ENCODE measurements at regions not wholly inside any gene's neighbourhood (a gene's known extent, or its start where the extent isn't known, plus 50 kb on each side); places are given as distances from the start of the nearest gene placed in this dataset.

GRCh38 chr2:204110751-204111516 lies 174.4 kb downstream of the ICOS start:
- Mint-ChIP-seq H3K36me3 (no peaks in the 10 kb centered on the region), H3K27me3 (ENCODE audit: low read depth in 2 of 2) (peaks cover 33 to 60% of the 10 kb centered on the region in 2 donors), H3K4me1 (peaks cover 38 to 52% of the 10 kb centered on the region in 2 donors), H3K9me3 (no peaks in the 10 kb centered on the region), H3K27ac (peak overlapping the region; percentile 27 to 85), H3K4me3 (peak overlapping the region; percentile 82)
- ATAC-seq (no peak), DNase-seq (no peak)
- H3K4me3 ChIP-seq (ENCODE audit: low read length): no peak overlapping the region
- H3K27me3 ChIP-seq (ENCODE audit: control insufficient read depth, insufficient read depth, low read length): peaks cover 12% of the 10 kb centered on the region
- intact Hi-C loops (cut with micrococcal nuclease): no loop called here
- H3K9me3 ChIP-seq (ENCODE audit: control insufficient read depth, insufficient read depth, low read length): no peaks in the 10 kb centered on the region
- no peak overlapping the region for H3K27ac ChIP-seq (ENCODE audit: low read length)
- TF ChIP-seq CTCF (IDR thresholded peaks at IDR 0.05): no peak
- H3K4me1 ChIP-seq (ENCODE audit: control insufficient read depth, insufficient read depth, low read length): peaks cover 30% of the 10 kb centered on the region
- H3K36me3 ChIP-seq (ENCODE audit: control insufficient read depth, insufficient read depth, low read length): no peaks in the 10 kb centered on the region
- 36% methylated on average over 1 of the region's 5 CpGs for WGBS (ENCODE audit: insufficient coverage)

GRCh38 chr2:204112084-204112770 lies 175.7 kb downstream of the ICOS start:
- Histone ChIP-seq H3K27ac (ENCODE audit: low read length) (no peak overlapping the region), H3K9me3 (ENCODE audit: control insufficient read depth, insufficient read depth, low read length) (no peaks in the 10 kb centered on the region), H3K27me3 (ENCODE audit: control insufficient read depth, insufficient read depth, low read length) (peaks cover 12% of the 10 kb centered on the region), H3K36me3 (ENCODE audit: control insufficient read depth, insufficient read depth, low read length) (no peaks in the 10 kb centered on the region), H3K4me3 (ENCODE audit: low read length) (no peak overlapping the region), H3K4me1 (ENCODE audit: control insufficient read depth, insufficient read depth, low read length) (peaks cover 30% of the 10 kb centered on the region)
- ATAC-seq: no peak
- no peaks in the 10 kb centered on the region for H3K36me3 Mint-ChIP-seq
- no peaks in the 10 kb centered on the region for H3K9me3 Mint-ChIP-seq
- H3K4me3 Mint-ChIP-seq: no peak overlapping the region
- intact Hi-C loops (cut with micrococcal nuclease): no loop called here
- peaks cover 38 to 52% of the 10 kb centered on the region in 2 donors for H3K4me1 Mint-ChIP-seq
- no peak for TF ChIP-seq CTCF (IDR thresholded peaks at IDR 0.05)
- H3K27ac Mint-ChIP-seq: no peak overlapping the region
- no peak for DNase-seq
- WGBS (ENCODE audit: insufficient coverage): 98% methylated on average over 6 of the region's 6 CpGs
- H3K27me3 Mint-ChIP-seq (ENCODE audit: low read depth in 2 of 2): peaks cover 30 to 59% of the 10 kb centered on the region in 2 donors

GRCh38 chr2:204114295-204115136 lies 178.0 kb downstream of the ICOS start:
- peaks cover 26 to 59% of the 10 kb centered on the region in 2 donors for H3K27me3 Mint-ChIP-seq (ENCODE audit: low read depth in 2 of 2)
- TF ChIP-seq CTCF (IDR thresholded peaks at IDR 0.05): no peak
- no peaks in the 10 kb centered on the region for H3K9me3 Mint-ChIP-seq
- ATAC-seq (no peak), DNase-seq (peak in 1 of 2 donors; percentile 16)
- 70% methylated on average over 11 of the region's 11 CpGs for WGBS (ENCODE audit: insufficient coverage)
- H3K4me3 Mint-ChIP-seq: no peak overlapping the region
- H3K36me3 ChIP-seq (ENCODE audit: control insufficient read depth, insufficient read depth, low read length): no peaks in the 10 kb centered on the region
- no peaks in the 10 kb centered on the region for H3K9me3 ChIP-seq (ENCODE audit: control insufficient read depth, insufficient read depth, low read length)
- peaks cover 17% of the 10 kb centered on the region for H3K4me1 ChIP-seq (ENCODE audit: control insufficient read depth, insufficient read depth, low read length)
- H3K27ac Mint-ChIP-seq: no peak overlapping the region
- H3K4me3 ChIP-seq (ENCODE audit: low read length): no peak overlapping the region
- H3K36me3 Mint-ChIP-seq: no peaks in the 10 kb centered on the region
- no peak overlapping the region for H3K27ac ChIP-seq (ENCODE audit: low read length)
- H3K4me1 Mint-ChIP-seq: peaks cover 29 to 39% of the 10 kb centered on the region in 2 donors
- H3K27me3 ChIP-seq (ENCODE audit: control insufficient read depth, insufficient read depth, low read length): peaks cover 12% of the 10 kb centered on the region
- intact Hi-C loops (cut with micrococcal nuclease): no loop called here
